ENCODE measurements at regions not wholly inside any gene's neighbourhood (a gene's known extent, or its start where the extent isn't known, plus 50 kb on each side); places are given as distances from the start of the nearest gene placed in this dataset.

GRCh38 chr14:94682061-94682516, 69.9 kb downstream of the SERPINA3 start:
- DNase-seq: no peak

- DNase-seq: no peak
Observed at GRCh38 chr14:94681300-94682060, 69.3 kb downstream of the SERPINA3 start.

GRCh38 chr14:94680862-94681288, 68.7 kb downstream of the SERPINA3 start:
- no peak for DNase-seq

- no peak for DNase-seq
Observed at GRCh38 chr14:94679937-94680861, 68.0 kb downstream of the SERPINA3 start.

GRCh38 chr14:94679106-94679810, 67.1 kb downstream of the SERPINA3 start:
- no peak for DNase-seq

GRCh38 chr14:94677747-94678146, 65.6 kb downstream of the SERPINA3 start:
- DNase-seq: no peak

- DNase-seq: no peak
Observed at GRCh38 chr14:94677213-94677612, 65.0 kb downstream of the SERPINA3 start.

- DNase-seq: no peak
Observed at GRCh38 chr14:94676495-94677185, 64.4 kb downstream of the SERPINA3 start.

GRCh38 chr14:94675036-94675435, 62.8 kb downstream of the SERPINA3 start:
- no peak for DNase-seq

- no peak for DNase-seq
Observed at GRCh38 chr14:94673781-94674231, 61.6 kb downstream of the SERPINA3 start.
